T-cell (primary cell): ENCODE measurements at regions not wholly inside any gene's neighbourhood (a gene's known extent, or its start where the extent isn't known, plus 50 kb on each side); places are given as distances from the start of the nearest gene placed in this dataset.

Source experiments
- ATAC-seq, 4 experiments: fragments of 200-7000 bp in 3 of 4; fragments of 150-1000 bp in 1 of 4; cut with Tn5 transposase; replicated peaks in 1 of 4; 1 replicate in 3 of 4; 2 replicates in 1 of 4; pipeline ENCODE4 v1.10.0; 2021; ENCODE audit warnings: moderate library complexity in 3 of 4, mild to moderate bottlenecking in 2 of 4, moderate number of reproducible peaks in 1 of 4
- CTCF ChIA-PET, 2 donors: fragments of 300-600 bp; sonication (Branson Sonifier 250); formaldehyde crosslinking; loops; one replicate each; lab custom pipeline; 2022; ENCODE audit warnings: antibody characterized with exemption in 2 of 2; lab: Charles Lee
- POLR2A ChIA-PET, 2 donors: fragments of 300-600 bp; sonication (Branson Sonifier 250); formaldehyde crosslinking; loops; one replicate each; lab custom pipeline; 2022; ENCODE audit warnings: antibody characterized with exemption in 2 of 2; lab: Charles Lee
- DNase-seq, 35 experiments: peaks; one replicate each; pipeline versions ENCODE4 v3.0.0 to v3.0.0-alpha.2; 2013 to 2023
- H3K27ac ChIP-seq: one replicate; pipeline ENCODE4 v1.5.1; 2013; ENCODE audit warnings: low read length
- H3K27me3 ChIP-seq, 2 experiments: replicated peaks in 1 of 2; 1 replicate in 1 of 2; 2 replicates in 1 of 2; pipeline versions ENCODE4 v1.6.1 to v1.7.0; 2013; ENCODE audit warnings: low read length in 1 of 2, mixed read lengths in 1 of 2; ENCODE audit not compliant: control insufficient read depth in 2 of 2, insufficient read depth in 2 of 2; ENCODE audit errors: extremely low read depth in 1 of 2
- H3K36me3 ChIP-seq, 2 donors: 1 replicate in 1 of 2; 2 replicates in 1 of 2; pipeline versions ENCODE4 v1.6.1 to v1.7.0; 2013; ENCODE audit warnings: low read length in 1 of 2; ENCODE audit not compliant: control insufficient read depth in 2 of 2, insufficient read depth in 1 of 2; ENCODE audit errors: extremely low read depth in 1 of 2
- H3K4me1 ChIP-seq, 2 experiments: 1 replicate in 1 of 2; 2 replicates in 1 of 2; pipeline versions ENCODE4 v1.6.1 to v1.7.0; 2013; ENCODE audit warnings: low read length in 2 of 2, mixed read lengths in 1 of 2; ENCODE audit not compliant: insufficient read depth in 2 of 2, control insufficient read depth in 1 of 2; ENCODE audit errors: extremely low read depth in 1 of 2
- H3K4me3 ChIP-seq, 2 donors: 1 replicate in 1 of 2; 2 replicates in 1 of 2; pipeline versions ENCODE4 v1.5.1 to v1.7.0; 2013; ENCODE audit warnings: mild to moderate bottlenecking in 2 of 2, low read length in 1 of 2, moderate library complexity in 1 of 2; ENCODE audit not compliant: control insufficient read depth in 1 of 2; ENCODE audit errors: extremely low read depth in 1 of 2
- H3K9me3 ChIP-seq: 2 replicates; pipeline ENCODE4 v1.7.0; 2013
- H3K27ac Mint-ChIP-seq, 2 donors: one replicate each; pipeline ENCODE4 v1.8.0; 2020 to 2021; ENCODE audit warnings: mild to moderate bottlenecking in 2 of 2, mixed read lengths in 2 of 2
- H3K27me3 Mint-ChIP-seq, 2 donors: one replicate each; pipeline ENCODE4 v1.8.0; 2021 to 2022; ENCODE audit warnings: mixed read lengths in 2 of 2
- H3K36me3 Mint-ChIP-seq: one replicate; pipeline ENCODE4 v1.8.0; 2021; ENCODE audit warnings: mixed read lengths
- H3K4me1 Mint-ChIP-seq, 3 donors: one replicate each; pipeline ENCODE4 v1.8.0; 2020 to 2022; ENCODE audit warnings: mixed read lengths in 3 of 3, mild to moderate bottlenecking in 1 of 3
- H3K4me3 Mint-ChIP-seq, 3 donors: one replicate each; pipeline ENCODE4 v1.8.0; 2020 to 2022; ENCODE audit warnings: mild to moderate bottlenecking in 3 of 3, mixed read lengths in 3 of 3, moderate library complexity in 3 of 3
- H3K9me3 Mint-ChIP-seq, 3 donors: one replicate each; pipeline ENCODE4 v1.8.0; 2020 to 2022; ENCODE audit warnings: mixed read lengths in 3 of 3
- WGBS: methylation state at CpG from one replicate; pipeline ENCODE4 v1.1.5; 2013; ENCODE audit warnings: missing lambda C conversion rate; ENCODE audit not compliant: insufficient coverage; 5-methylcytosine and 5-hydroxymethylcytosine counted together

- ChIA-PET POLR2A (no interaction called here), CTCF (no interaction called here)
- no peak overlapping the region for H3K27ac ChIP-seq
- H3K4me1 ChIP-seq = no peaks in the 10 kb centered on the region
- Mint-ChIP-seq H3K27ac (no peak overlapping the region), H3K36me3 (no peaks in the 10 kb centered on the region), H3K4me1 (no peaks in the 10 kb centered on the region), H3K9me3 (peaks cover 4 to 6% (median 5%) of the 10 kb centered on the region in 3 donors), H3K4me3 (no peak overlapping the region), H3K27me3 (no peaks in the 10 kb centered on the region)
- WGBS = 40% methylated on average over 1 of the region's 1 CpG
- no peaks in the 10 kb centered on the region for H3K36me3 ChIP-seq
- ATAC-seq (no peak), DNase-seq (no peak)
- H3K27me3 ChIP-seq = peaks cover 0 to 2% of the 10 kb centered on the region in 2 experiments
- no peak overlapping the region for H3K4me3 ChIP-seq
- H3K9me3 ChIP-seq = no peaks in the 10 kb centered on the region
Measured at GRCh38 chr16:54787045-54787444, 143.6 kb upstream of the IRX5 start.

- H3K4me1 Mint-ChIP-seq = no peaks in the 10 kb centered on the region
- no peak overlapping the region for H3K4me3 Mint-ChIP-seq
- DNase-seq (no peak), ATAC-seq (no peak)
- POLR2A ChIA-PET = no interaction called here
- Histone ChIP-seq H3K27me3 (peaks cover 2% of the 10 kb centered on the region in 2 experiments), H3K4me1 (no peaks in the 10 kb centered on the region), H3K36me3 (no peaks in the 10 kb centered on the region), H3K27ac (no peak overlapping the region), H3K9me3 (no peaks in the 10 kb centered on the region), H3K4me3 (no peak overlapping the region)
- no peak overlapping the region for H3K27ac Mint-ChIP-seq
- peaks cover 4 to 6% (median 5%) of the 10 kb centered on the region in 3 donors for H3K9me3 Mint-ChIP-seq
- H3K36me3 Mint-ChIP-seq = no peaks in the 10 kb centered on the region
- WGBS = no CpG with 5 or more reads among the region's 2 CpGs
- no peaks in the 10 kb centered on the region for H3K27me3 Mint-ChIP-seq
- CTCF ChIA-PET = no interaction called here
Measured at GRCh38 chr16:54783980-54784379, 146.7 kb upstream of the IRX5 start.

GRCh38 chr16:54783226-54783625 lies 147.4 kb upstream of the IRX5 start:
- Mint-ChIP-seq H3K27me3 (no peaks in the 10 kb centered on the region), H3K4me3 (no peak overlapping the region), H3K4me1 (no peaks in the 10 kb centered on the region), H3K36me3 (no peaks in the 10 kb centered on the region), H3K9me3 (peaks cover 4 to 6% (median 5%) of the 10 kb centered on the region in 3 donors), H3K27ac (no peak overlapping the region)
- WGBS = 100% methylated on average over 1 of the region's 3 CpGs
- DNase-seq = no peak
- Histone ChIP-seq H3K27me3 (peaks cover 2 to 3% of the 10 kb centered on the region in 2 experiments), H3K4me1 (no peaks in the 10 kb centered on the region), H3K36me3 (no peaks in the 10 kb centered on the region), H3K4me3 (no peak overlapping the region), H3K9me3 (no peaks in the 10 kb centered on the region), H3K27ac (no peak overlapping the region)
- ATAC-seq = no peak
- POLR2A ChIA-PET = no interaction called here
- CTCF ChIA-PET = no interaction called here

- no peaks in the 10 kb centered on the region for H3K9me3 Mint-ChIP-seq
- no CpG with 5 or more reads among the region's 1 CpG for WGBS
- no peak overlapping the region for H3K27ac ChIP-seq
- peaks cover 2 to 3% of the 10 kb centered on the region in 2 experiments for H3K27me3 ChIP-seq
- H3K4me3 Mint-ChIP-seq = no peak overlapping the region
- H3K36me3 ChIP-seq = no peaks in the 10 kb centered on the region
- ATAC-seq = no peak
- peaks cover 0 to 3% of the 10 kb centered on the region in 2 donors for H3K27me3 Mint-ChIP-seq
- H3K9me3 ChIP-seq = no peaks in the 10 kb centered on the region
- H3K4me3 ChIP-seq = no peak overlapping the region
- no peaks in the 10 kb centered on the region for H3K36me3 Mint-ChIP-seq
- H3K4me1 Mint-ChIP-seq = no peaks in the 10 kb centered on the region
- H3K27ac Mint-ChIP-seq = no peak overlapping the region
- no peak for DNase-seq
- ChIA-PET CTCF (no interaction called here), POLR2A (no interaction called here)
- no peaks in the 10 kb centered on the region for H3K4me1 ChIP-seq
Measured at GRCh38 chr16:54780266-54780665, 150.4 kb upstream of the IRX5 start.

GRCh38 chr16:54779549-54779948 lies 151.1 kb upstream of the IRX5 start:
- H3K4me3 ChIP-seq = no peak overlapping the region
- ChIA-PET POLR2A (no interaction called here), CTCF (no interaction called here)
- no peaks in the 10 kb centered on the region for H3K9me3 Mint-ChIP-seq
- no peaks in the 10 kb centered on the region for H3K9me3 ChIP-seq
- H3K4me1 Mint-ChIP-seq = no peaks in the 10 kb centered on the region
- H3K4me1 ChIP-seq = no peaks in the 10 kb centered on the region
- H3K27me3 Mint-ChIP-seq = peaks cover 0 to 5% of the 10 kb centered on the region in 2 donors
- H3K36me3 Mint-ChIP-seq = no peaks in the 10 kb centered on the region
- H3K27ac Mint-ChIP-seq = no peak overlapping the region
- no peak for ATAC-seq
- DNase-seq = no peak
- no peak overlapping the region for H3K4me3 Mint-ChIP-seq
- peaks cover 0 to 3% of the 10 kb centered on the region in 2 experiments for H3K27me3 ChIP-seq
- H3K36me3 ChIP-seq = no peaks in the 10 kb centered on the region
- H3K27ac ChIP-seq = no peak overlapping the region

GRCh38 chr16:54774768-54775167 lies 155.9 kb upstream of the IRX5 start:
- Mint-ChIP-seq H3K36me3 (no peaks in the 10 kb centered on the region), H3K27ac (no peak overlapping the region), H3K9me3 (peaks cover 0 to 9% (median 0%) of the 10 kb centered on the region in 3 donors), H3K4me1 (no peaks in the 10 kb centered on the region), H3K27me3 (peaks cover 3 to 10% of the 10 kb centered on the region in 2 donors), H3K4me3 (no peak overlapping the region)
- Histone ChIP-seq H3K9me3 (no peaks in the 10 kb centered on the region), H3K36me3 (no peaks in the 10 kb centered on the region), H3K4me3 (no peak overlapping the region), H3K27me3 (peaks cover 0 to 3% of the 10 kb centered on the region in 2 experiments), H3K4me1 (no peaks in the 10 kb centered on the region), H3K27ac (no peak overlapping the region)
- DNase-seq = no peak
- ChIA-PET CTCF (no interaction called here), POLR2A (no interaction called here)
- WGBS = 61% methylated on average over 2 of the region's 3 CpGs
- ATAC-seq = no peak

GRCh38 chr16:54772400-54772799 lies 158.3 kb upstream of the IRX5 start:
- Mint-ChIP-seq H3K4me3 (no peak overlapping the region), H3K36me3 (no peaks in the 10 kb centered on the region), H3K9me3 (peaks cover 0 to 9% (median 0%) of the 10 kb centered on the region in 3 donors), H3K27ac (no peak overlapping the region), H3K4me1 (no peaks in the 10 kb centered on the region), H3K27me3 (peaks cover 3 to 10% of the 10 kb centered on the region in 2 donors)
- Histone ChIP-seq H3K36me3 (no peaks in the 10 kb centered on the region), H3K27me3 (no peaks in the 10 kb centered on the region), H3K27ac (no peak overlapping the region), H3K9me3 (no peaks in the 10 kb centered on the region), H3K4me3 (no peak overlapping the region), H3K4me1 (no peaks in the 10 kb centered on the region)
- 100% methylated on average over 2 of the region's 4 CpGs for WGBS
- ATAC-seq = no peak
- CTCF ChIA-PET = no interaction called here
- no peak for DNase-seq
- POLR2A ChIA-PET = no interaction called here
